ACC112 (cell line): ENCODE measurements at regions not wholly inside any gene's neighbourhood (a gene's known extent, or its start where the extent isn't known, plus 50 kb on each side); places are given as distances from the start of the nearest gene placed in this dataset.
"Not testable (repeated sequence)": the region's sequence is repeated elsewhere in the genome, so short reads cannot be mapped to it uniquely, and the experiment has no call there.

Experiments used
- H2AFZ ChIP-seq: fragments of 200-600 bp; sonication (generic); one replicate; pipeline ENCODE4 v1.6.0; 2017; ENCODE audit warnings: antibody characterized with exemption, low read length; ENCODE audit not compliant: unreplicated experiment
- H3K27ac ChIP-seq: fragments of 200-600 bp; sonication (generic); 2 replicates; pipeline ENCODE4 v1.5.1; 2014; ENCODE audit warnings: low read depth, mild to moderate bottlenecking, antibody characterized with exemption, low read length, moderate library complexity
- H3K27me3 ChIP-seq: fragments of 200-600 bp; sonication (generic); 2 replicates; pipeline ENCODE4 v1.6.1; 2014; ENCODE audit warnings: mild to moderate bottlenecking, antibody characterized with exemption, low read length, moderate library complexity, mixed read lengths; ENCODE audit not compliant: insufficient read depth
- H3K36me3 ChIP-seq: fragments of 200-600 bp; sonication (generic); 2 replicates; pipeline ENCODE4 v1.6.1; 2016; ENCODE audit warnings: mild to moderate bottlenecking, antibody characterized with exemption, low read length, moderate library complexity, mixed read lengths; ENCODE audit not compliant: insufficient read depth
- H3K4me1 ChIP-seq: fragments of 200-600 bp; sonication (generic); one replicate; pipeline ENCODE4 v1.6.1; 2016; ENCODE audit warnings: low read length, mixed read lengths; ENCODE audit not compliant: insufficient read depth, unreplicated experiment, control insufficient read depth
- H3K4me3 ChIP-seq: fragments of 200-600 bp; sonication (generic); 2 replicates; pipeline ENCODE4 v1.5.1; 2014; ENCODE audit warnings: mild to moderate bottlenecking, low read depth, low read length
- H3K79me2 ChIP-seq: fragments of 200-600 bp; sonication (generic); one replicate; pipeline ENCODE4 v1.6.0; 2016; ENCODE audit warnings: low read length; ENCODE audit not compliant: control insufficient read depth, unreplicated experiment, insufficient read depth

- Histone ChIP-seq H3K79me2 (no peaks in the 10 kb centered on the region), H3K4me3 (no peak overlapping the region), H3K27me3 (no peaks in the 10 kb centered on the region; the same call in 1 of the 2 replicates), H3K27ac (no peak overlapping the region), H2AFZ (no peak overlapping the region), H3K4me1 (no peaks in the 10 kb centered on the region), H3K36me3 (no peaks in the 10 kb centered on the region)
Measured at GRCh38 chr9:85302938-85303756, 438.6 kb downstream of the AGTPBP1 start.

- Histone ChIP-seq H3K27me3 (no peaks in the 10 kb centered on the region; the same call in 1 of the 2 replicates), H3K79me2 (no peaks in the 10 kb centered on the region), H3K36me3 (no peaks in the 10 kb centered on the region), H3K4me1 (no peaks in the 10 kb centered on the region), H3K4me3 (no peak overlapping the region), H2AFZ (no peak overlapping the region), H3K27ac (no peak overlapping the region)
Measured at GRCh38 chr9:85298499-85298898, 443.3 kb downstream of the AGTPBP1 start.

- not testable (repeated sequence) for H3K79me2 ChIP-seq, H2AFZ ChIP-seq, H3K4me1 ChIP-seq, H3K36me3 ChIP-seq, H3K27ac ChIP-seq, H3K4me3 ChIP-seq, H3K27me3 ChIP-seq
Measured at GRCh38 chr9:85295244-85295643, 446.5 kb downstream of the AGTPBP1 start.

- Histone ChIP-seq H3K4me3 (no peak overlapping the region), H2AFZ (no peak overlapping the region), H3K4me1 (no peaks in the 10 kb centered on the region), H3K79me2 (no peaks in the 10 kb centered on the region), H3K27me3 (no peaks in the 10 kb centered on the region), H3K36me3 (no peaks in the 10 kb centered on the region), H3K27ac (no peak overlapping the region)
Measured at GRCh38 chr9:85292261-85292660, 449.5 kb downstream of the AGTPBP1 start.

- no peak overlapping the region for H2AFZ ChIP-seq
- no peak overlapping the region for H3K27ac ChIP-seq
- H3K4me3 ChIP-seq: no peak overlapping the region
- no peaks in the 10 kb centered on the region for H3K27me3 ChIP-seq
- no peaks in the 10 kb centered on the region for H3K79me2 ChIP-seq
- H3K4me1 ChIP-seq: no peaks in the 10 kb centered on the region
- H3K36me3 ChIP-seq: no peaks in the 10 kb centered on the region
Measured at GRCh38 chr9:85291266-85291665, 450.5 kb downstream of the AGTPBP1 start.

GRCh38 chr9:85290019-85290418 is 451.7 kb downstream of the AGTPBP1 start:
- no peak overlapping the region for H3K27ac ChIP-seq
- no peaks in the 10 kb centered on the region for H3K36me3 ChIP-seq
- no peak overlapping the region for H3K4me3 ChIP-seq
- H2AFZ ChIP-seq: no peak overlapping the region
- H3K79me2 ChIP-seq: no peaks in the 10 kb centered on the region
- H3K27me3 ChIP-seq: no peaks in the 10 kb centered on the region
- H3K4me1 ChIP-seq: no peaks in the 10 kb centered on the region

GRCh38 chr9:85289142-85289541 is 452.6 kb downstream of the AGTPBP1 start:
- Histone ChIP-seq H3K4me1 (no peaks in the 10 kb centered on the region), H3K79me2 (no peaks in the 10 kb centered on the region), H2AFZ (no peak overlapping the region), H3K36me3 (no peaks in the 10 kb centered on the region), H3K27ac (no peak overlapping the region), H3K4me3 (no peak overlapping the region), H3K27me3 (no peaks in the 10 kb centered on the region)

GRCh38 chr9:85283421-85283820 is 458.3 kb downstream of the AGTPBP1 start:
- no peaks in the 10 kb centered on the region for H3K4me1 ChIP-seq
- no peak overlapping the region for H2AFZ ChIP-seq
- no peaks in the 10 kb centered on the region for H3K79me2 ChIP-seq
- H3K4me3 ChIP-seq: no peak overlapping the region
- no peaks in the 10 kb centered on the region for H3K36me3 ChIP-seq
- H3K27me3 ChIP-seq: peaks cover 4% of the 10 kb centered on the region; the same call in 1 of the 2 replicates
- no peak overlapping the region for H3K27ac ChIP-seq

GRCh38 chr9:85278769-85279168 is 463.0 kb downstream of the AGTPBP1 start:
- peaks cover 16% of the 10 kb centered on the region for H3K27me3 ChIP-seq
- no peaks in the 10 kb centered on the region for H3K36me3 ChIP-seq
- no peak overlapping the region for H3K27ac ChIP-seq
- no peak overlapping the region for H2AFZ ChIP-seq
- H3K79me2 ChIP-seq: no peaks in the 10 kb centered on the region
- H3K4me1 ChIP-seq: no peaks in the 10 kb centered on the region
- no peak overlapping the region for H3K4me3 ChIP-seq

- H3K27ac ChIP-seq: no peak overlapping the region
- H3K79me2 ChIP-seq: no peaks in the 10 kb centered on the region
- peaks cover 20% of the 10 kb centered on the region for H3K27me3 ChIP-seq
- no peaks in the 10 kb centered on the region for H3K36me3 ChIP-seq
- H2AFZ ChIP-seq: no peak overlapping the region
- H3K4me1 ChIP-seq: no peaks in the 10 kb centered on the region
- H3K4me3 ChIP-seq: no peak overlapping the region
Measured at GRCh38 chr9:85276741-85277140, 465.0 kb downstream of the AGTPBP1 start.

GRCh38 chr9:85269811-85270210 is 471.9 kb downstream of the AGTPBP1 start:
- H3K27me3 ChIP-seq: 0 out of 2 replicates have a peak, but pooled peaks cover 21% of the 10 kb centered on the region
- H2AFZ ChIP-seq: no peak overlapping the region
- no peaks in the 10 kb centered on the region for H3K36me3 ChIP-seq
- H3K4me1 ChIP-seq: no peaks in the 10 kb centered on the region
- no peaks in the 10 kb centered on the region for H3K79me2 ChIP-seq
- H3K27ac ChIP-seq: no peak overlapping the region
- H3K4me3 ChIP-seq: no peak overlapping the region
